GM23338 (cell line): ENCODE measurements at regions not wholly inside any gene's neighbourhood (a gene's known extent, or its start where the extent isn't known, plus 50 kb on each side); places are given as distances from the start of the nearest gene placed in this dataset.

Experiments
- ATAC-seq: fragments of 200-7000 bp; cut with Tn5 transposase; 3 replicates; pipeline ENCODE4 v1.9.1; 2020
- DNase-seq: peaks from one replicate; pipeline ENCODE4 v3.0.0-alpha.2; 2015; ENCODE audit warnings: low spot score
- H2AFZ ChIP-seq: fragments of 200-600 bp; sonication (generic); 2 replicates; pipeline ENCODE4 v1.8.0; 2016; ENCODE audit warnings: antibody characterized with exemption, mild to moderate bottlenecking, moderate library complexity
- H3F3A ChIP-seq: fragments of 200-600 bp; sonication (generic); replicated peaks from 2 replicates; pipeline ENCODE4 v1.8.0; 2017; ENCODE audit warnings: antibody characterized with exemption, mixed run types, low read depth
- H3K27ac ChIP-seq: fragments of 200-600 bp; sonication (generic); 2 replicates; pipeline ENCODE4 v1.6.1; 2016; ENCODE audit warnings: low read depth
- H3K27me3 ChIP-seq: fragments of 200-600 bp; sonication (generic); 2 replicates; pipeline ENCODE4 v1.8.0; 2016; ENCODE audit warnings: mild to moderate bottlenecking, mixed run types, moderate library complexity; ENCODE audit not compliant: insufficient read depth
- H3K36me3 ChIP-seq: fragments of 200-600 bp; sonication (generic); 2 replicates; pipeline ENCODE4 v1.8.0; 2016; ENCODE audit warnings: mild to moderate bottlenecking; ENCODE audit not compliant: insufficient read depth
- H3K4me1 ChIP-seq: fragments of 200-600 bp; sonication (generic); 2 replicates; pipeline ENCODE4 v1.8.0; 2016; ENCODE audit warnings: mild to moderate bottlenecking, moderate library complexity; ENCODE audit not compliant: insufficient read depth
- H3K4me2 ChIP-seq: fragments of 200-600 bp; sonication (generic); 2 replicates; pipeline ENCODE4 v1.7.1; 2017; ENCODE audit warnings: mixed run types
- H3K4me3 ChIP-seq: fragments of 200-600 bp; sonication (generic); 2 replicates; pipeline ENCODE4 v1.6.1; 2016; ENCODE audit warnings: mixed run types
- H3K79me2 ChIP-seq: fragments of 200-600 bp; sonication (generic); replicated peaks from 2 replicates; pipeline ENCODE4 v1.8.0; 2017; ENCODE audit warnings: mild to moderate bottlenecking; ENCODE audit not compliant: insufficient read depth
- H3K9me2 ChIP-seq: fragments of 200-600 bp; sonication (generic); 2 replicates; pipeline ENCODE4 v1.8.0; 2017; ENCODE audit not compliant: insufficient read depth
- H4K20me1 ChIP-seq: fragments of 200-600 bp; sonication (generic); replicated peaks from 2 replicates; pipeline ENCODE4 v1.8.0; 2017; ENCODE audit warnings: mild to moderate bottlenecking; ENCODE audit not compliant: insufficient read depth
- H3K27ac Mint-ChIP-seq: 2 replicates; pipeline ENCODE4 v1.8.0; 2020; ENCODE audit warnings: inconsistent platforms, mild to moderate bottlenecking, moderate library complexity, mixed read lengths
- H3K27me3 Mint-ChIP-seq: 3 replicates; pipeline ENCODE4 v1.8.0; 2022; ENCODE audit warnings: low read depth, mild to moderate bottlenecking, moderate library complexity, mixed read lengths, inconsistent platforms; ENCODE audit not compliant: insufficient read depth, poor library complexity
- H3K36me3 Mint-ChIP-seq: 3 replicates; pipeline ENCODE4 v1.8.0; 2021; ENCODE audit warnings: low read depth, mild to moderate bottlenecking, inconsistent platforms, moderate library complexity, mixed read lengths
- H3K4me1 Mint-ChIP-seq: 3 replicates; pipeline ENCODE4 v1.8.0; 2020; ENCODE audit warnings: mild to moderate bottlenecking, inconsistent platforms, mixed read lengths
- H3K4me3 Mint-ChIP-seq: 3 replicates; pipeline ENCODE4 v1.8.0; 2021; ENCODE audit warnings: moderate library complexity, mild to moderate bottlenecking, inconsistent platforms, mixed read lengths
- H3K9me3 Mint-ChIP-seq: 3 replicates; pipeline ENCODE4 v1.8.0; 2020; ENCODE audit warnings: moderate library complexity, mild to moderate bottlenecking, inconsistent platforms, mixed read lengths
- CREB1 ChIP-seq: fragments of 250-450 bp; sonication (Bioruptor Pico); IDR thresholded peaks from 2 replicates; pipeline ENCODE4 v1.5.0; 2020; ENCODE audit warnings: low read depth, mild to moderate bottlenecking, moderate library complexity
- CTCF ChIP-seq, 2 experiments: fragments of 200-600 bp in 1 of 2; sonication (generic) in 1 of 2; conservative IDR thresholded peaks; 2 replicates each; pipeline versions ENCODE4 v1.5.1 to v1.6.1; 2016 to 2017; ENCODE audit warnings: antibody characterized with exemption in 2 of 2, low read depth in 2 of 2, mild to moderate bottlenecking in 2 of 2, moderate library complexity in 1 of 2
- ETS1 ChIP-seq: IDR thresholded peaks from 2 replicates; pipeline ENCODE4 v1.6.1; 2016; ENCODE audit warnings: antibody characterized with exemption
- EZH2 ChIP-seq: fragments of 200-600 bp; sonication (generic); IDR thresholded peaks from one replicate; pipeline ENCODE4 v1.8.0; 2017; ENCODE audit warnings: antibody characterized with exemption, mild to moderate bottlenecking, low read depth; ENCODE audit not compliant: unreplicated experiment
- EZH2phosphoT487 ChIP-seq: fragments of 200-600 bp; sonication (generic); IDR thresholded peaks from one replicate; pipeline ENCODE4 v1.8.1; 2018; ENCODE audit warnings: antibody characterized with exemption; ENCODE audit not compliant: unreplicated experiment
- JUNB ChIP-seq: IDR thresholded peaks from one replicate; pipeline ENCODE4 v1.6.1; 2016; ENCODE audit warnings: antibody characterized with exemption; ENCODE audit not compliant: unreplicated experiment
- NANOG ChIP-seq: IDR thresholded peaks from 2 replicates; pipeline ENCODE4 v1.6.1; 2016; ENCODE audit warnings: antibody characterized with exemption, borderline replicate concordance
- POLR2AphosphoS5 ChIP-seq: IDR thresholded peaks from 2 replicates; pipeline ENCODE4 v1.6.1; 2016; ENCODE audit warnings: antibody characterized with exemption, low read depth
- STAT1 ChIP-seq: IDR thresholded peaks from one replicate; pipeline ENCODE4 v1.6.1; 2016; ENCODE audit warnings: antibody characterized with exemption; ENCODE audit not compliant: unreplicated experiment
- ZNF114 ChIP-seq: fragments of 250-450 bp; sonication (Bioruptor Pico); IDR thresholded peaks from 2 replicates; pipeline ENCODE4 v1.5.0; 2020; ENCODE audit warnings: mild to moderate bottlenecking, moderate library complexity
- ZNF331 ChIP-seq: fragments of 250-450 bp; sonication (Bioruptor Pico); IDR thresholded peaks from 2 replicates; pipeline ENCODE4 v1.5.0; 2020; ENCODE audit warnings: low read depth, mild to moderate bottlenecking, moderate library complexity
- ZNF462 ChIP-seq: fragments of 250-450 bp; sonication (Bioruptor Pico); IDR thresholded peaks from 2 replicates; pipeline ENCODE4 v1.5.0; 2020; ENCODE audit warnings: mild to moderate bottlenecking, moderate library complexity
- TF ChIP-seq, protein P1 (sequence below): IDR thresholded peaks from one replicate; pipeline ENCODE4 v1.6.1; 2018; ENCODE audit warnings: antibody characterized with exemption; ENCODE audit not compliant: unreplicated experiment

- TF ChIP-seq EZH2phosphoT487 (no peak), STAT1 (no peak), ZNF462 (no peak), ZNF114 (CRISPR knock-in tag) (no peak), CTCF (conservative IDR thresholded peaks at IDR 0.05; ENCODE audit: low read depth in 2 of 2) (no peak), ETS1 (no peak), JUNB (no peak), CREB1 (CRISPR knock-in tag) (no peak), EZH2 (no peak), NANOG (no peak), POLR2AphosphoS5 (no peak), ZNF331 (CRISPR knock-in tag) (no peak)
- TF ChIP-seq, protein P1, sequence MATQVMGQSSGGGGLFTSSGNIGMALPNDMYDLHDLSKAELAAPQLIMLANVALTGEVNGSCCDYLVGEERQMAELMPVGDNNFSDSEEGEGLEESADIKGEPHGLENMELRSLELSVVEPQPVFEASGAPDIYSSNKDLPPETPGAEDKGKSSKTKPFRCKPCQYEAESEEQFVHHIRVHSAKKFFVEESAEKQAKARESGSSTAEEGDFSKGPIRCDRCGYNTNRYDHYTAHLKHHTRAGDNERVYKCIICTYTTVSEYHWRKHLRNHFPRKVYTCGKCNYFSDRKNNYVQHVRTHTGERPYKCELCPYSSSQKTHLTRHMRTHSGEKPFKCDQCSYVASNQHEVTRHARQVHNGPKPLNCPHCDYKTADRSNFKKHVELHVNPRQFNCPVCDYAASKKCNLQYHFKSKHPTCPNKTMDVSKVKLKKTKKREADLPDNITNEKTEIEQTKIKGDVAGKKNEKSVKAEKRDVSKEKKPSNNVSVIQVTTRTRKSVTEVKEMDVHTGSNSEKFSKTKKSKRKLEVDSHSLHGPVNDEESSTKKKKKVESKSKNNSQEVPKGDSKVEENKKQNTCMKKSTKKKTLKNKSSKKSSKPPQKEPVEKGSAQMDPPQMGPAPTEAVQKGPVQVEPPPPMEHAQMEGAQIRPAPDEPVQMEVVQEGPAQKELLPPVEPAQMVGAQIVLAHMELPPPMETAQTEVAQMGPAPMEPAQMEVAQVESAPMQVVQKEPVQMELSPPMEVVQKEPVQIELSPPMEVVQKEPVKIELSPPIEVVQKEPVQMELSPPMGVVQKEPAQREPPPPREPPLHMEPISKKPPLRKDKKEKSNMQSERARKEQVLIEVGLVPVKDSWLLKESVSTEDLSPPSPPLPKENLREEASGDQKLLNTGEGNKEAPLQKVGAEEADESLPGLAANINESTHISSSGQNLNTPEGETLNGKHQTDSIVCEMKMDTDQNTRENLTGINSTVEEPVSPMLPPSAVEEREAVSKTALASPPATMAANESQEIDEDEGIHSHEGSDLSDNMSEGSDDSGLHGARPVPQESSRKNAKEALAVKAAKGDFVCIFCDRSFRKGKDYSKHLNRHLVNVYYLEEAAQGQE, result no peak
- no peaks in the 10 kb centered on the region for H3K27me3 Mint-ChIP-seq
- H3K4me1 Mint-ChIP-seq, result peaks cover 3% of the 10 kb centered on the region; the same call in 2 of the 3 replicates
- H3K79me2 ChIP-seq, result no peaks in the 10 kb centered on the region
- DNase-seq (no peak), ATAC-seq (no peak; the same call in 2 of the 3 replicates)
- H3K27me3 ChIP-seq, result no peaks in the 10 kb centered on the region
- H3K36me3 Mint-ChIP-seq, result no peaks in the 10 kb centered on the region
- H3F3A ChIP-seq, result no peaks in the 10 kb centered on the region
- no peaks in the 10 kb centered on the region for H3K9me3 Mint-ChIP-seq
- no peaks in the 10 kb centered on the region for H3K36me3 ChIP-seq
- no peak overlapping the region for H3K4me3 ChIP-seq
- no peak overlapping the region for H3K27ac Mint-ChIP-seq
- H4K20me1 ChIP-seq, result no peaks in the 10 kb centered on the region
- H2AFZ ChIP-seq, result no peak overlapping the region
- H3K27ac ChIP-seq, result no peak overlapping the region
- no peaks in the 10 kb centered on the region for H3K9me2 ChIP-seq
- H3K4me2 ChIP-seq, result no peak overlapping the region
- no peaks in the 10 kb centered on the region for H3K4me1 ChIP-seq
- H3K4me3 Mint-ChIP-seq, result no peak overlapping the region
These were observed 227.0 kb upstream of the WWC1 start for GRCh38 chr5:168064457-168064856.
